Fibroblast of lung (primary cell): ENCODE measurements at regions not wholly inside any gene's neighbourhood (a gene's known extent, or its start where the extent isn't known, plus 50 kb on each side); places are given as distances from the start of the nearest gene placed in this dataset.

Experiments used
- DNase-seq, 2 donors: peaks; one replicate each; pipeline versions ENCODE4 v3.0.0 to v3.0.0-alpha.2; 2010; ENCODE audit warnings: low read depth in 2 of 2
- H2AFZ ChIP-seq: 2 replicates; pipeline ENCODE4 v1.5.1; 2012; ENCODE audit warnings: low read length, control low read depth, inconsistent platforms
- H3K27ac ChIP-seq: 2 replicates; pipeline ENCODE4 v1.5.1; 2011; ENCODE audit warnings: low read length, control low read depth; ENCODE audit not compliant: insufficient read depth
- H3K27me3 ChIP-seq: 2 replicates; pipeline ENCODE4 v1.5.1; 2011; ENCODE audit warnings: mild to moderate bottlenecking, low read length; ENCODE audit not compliant: control insufficient read depth, insufficient read depth
- H3K36me3 ChIP-seq: 2 replicates; pipeline ENCODE4 v1.5.1; 2011; ENCODE audit warnings: low read length; ENCODE audit not compliant: control insufficient read depth, insufficient read depth
- H3K4me1 ChIP-seq: 2 replicates; pipeline ENCODE4 v1.5.1; 2011; ENCODE audit warnings: low read length; ENCODE audit not compliant: control insufficient read depth, insufficient read depth; ENCODE audit errors: extremely low read depth
- H3K4me2 ChIP-seq: 2 replicates; pipeline ENCODE4 v1.5.1; 2011; ENCODE audit warnings: low read length, control low read depth; ENCODE audit not compliant: insufficient read depth; ENCODE audit errors: extremely low read depth
- H3K4me3 ChIP-seq, 4 experiments: fragments of 200-600 bp in 1 of 4; sonication (generic) in 1 of 4; replicated peaks in 1 of 4; 2 replicates each; pipeline ENCODE4 v1.5.1; 2011 to 2016; ENCODE audit warnings: low read length in 4 of 4, low read depth in 3 of 4, mild to moderate bottlenecking in 3 of 4, control low read depth in 2 of 4, inconsistent platforms in 1 of 4, mixed read lengths in 1 of 4; ENCODE audit not compliant: insufficient read depth in 1 of 4; ENCODE audit errors: control extremely low read depth in 1 of 4
- H3K79me2 ChIP-seq: 2 replicates; pipeline ENCODE4 v1.5.1; 2012; ENCODE audit warnings: mild to moderate bottlenecking, low read length, inconsistent platforms; ENCODE audit not compliant: control insufficient read depth, insufficient read depth
- H3K9ac ChIP-seq: 2 replicates; pipeline ENCODE4 v1.5.1; 2011; ENCODE audit warnings: mild to moderate bottlenecking, low read length, control low read depth; ENCODE audit not compliant: insufficient read depth
- H3K9me3 ChIP-seq: 2 replicates; pipeline ENCODE4 v1.5.1; 2012; ENCODE audit warnings: low read depth, low read length; ENCODE audit not compliant: control insufficient read depth, insufficient read depth
- H4K20me1 ChIP-seq: 2 replicates; pipeline ENCODE4 v1.5.1; 2011; ENCODE audit warnings: low read length; ENCODE audit not compliant: control insufficient read depth, insufficient read depth; ENCODE audit errors: extremely low read depth
- CTCF ChIP-seq, 2 donors: IDR thresholded peaks in 1 of 2; conservative IDR thresholded peaks in 1 of 2; 1 replicate in 1 of 2; 2 replicates in 1 of 2; pipeline ENCODE4 v1.5.1; 2011 to 2012; ENCODE audit warnings: low read length in 2 of 2, control low read depth in 1 of 2, inconsistent platforms in 1 of 2, low read depth in 1 of 2, mild to moderate bottlenecking in 1 of 2
- EZH2 ChIP-seq: IDR thresholded peaks from 2 replicates; pipeline ENCODE4 v1.5.1; 2012; ENCODE audit warnings: low read length, control low read depth, mild to moderate bottlenecking; ENCODE audit errors: missing control alignments

- H3K9ac ChIP-seq = no peak overlapping the region
- no peaks in the 10 kb centered on the region for H3K36me3 ChIP-seq
- H2AFZ ChIP-seq = no peak overlapping the region
- TF ChIP-seq EZH2 = no peak
- TF ChIP-seq CTCF (conservative IDR thresholded peaks at IDR 0.05 in 1 of 2, IDR thresholded peaks at IDR 0.05 in 1 of 2; ENCODE audit: low read depth in 1 of 2, low read length in 2 of 2) = no peak
- no peak overlapping the region for H3K27ac ChIP-seq
- no peaks in the 10 kb centered on the region for H4K20me1 ChIP-seq
- no peak overlapping the region for H3K4me2 ChIP-seq
- H3K79me2 ChIP-seq = no peaks in the 10 kb centered on the region
- no peak for DNase-seq
- H3K27me3 ChIP-seq = no peaks in the 10 kb centered on the region
- H3K4me3 ChIP-seq = no peak overlapping the region
- no peaks in the 10 kb centered on the region for H3K9me3 ChIP-seq
- no peaks in the 10 kb centered on the region for H3K4me1 ChIP-seq
These were observed 643.7 kb upstream of the ALCAM start for GRCh38 chr3:104723000-104723399.

- Histone ChIP-seq H3K79me2 (no peaks in the 10 kb centered on the region), H3K4me1 (no peaks in the 10 kb centered on the region), H3K4me2 (no peak overlapping the region), H3K9ac (no peak overlapping the region), H3K4me3 (no peak overlapping the region), H3K36me3 (no peaks in the 10 kb centered on the region), H4K20me1 (no peaks in the 10 kb centered on the region), H2AFZ (no peak overlapping the region), H3K27me3 (no peaks in the 10 kb centered on the region), H3K27ac (no peak overlapping the region), H3K9me3 (no peaks in the 10 kb centered on the region)
- DNase-seq = no peak
- TF ChIP-seq CTCF (conservative IDR thresholded peaks at IDR 0.05 in 1 of 2, IDR thresholded peaks at IDR 0.05 in 1 of 2; ENCODE audit: low read depth in 1 of 2, low read length in 2 of 2) = no peak
- TF ChIP-seq EZH2 = no peak
These were observed 635.6 kb upstream of the ALCAM start for GRCh38 chr3:104731074-104731473.

- Histone ChIP-seq H3K36me3 (no peaks in the 10 kb centered on the region), H3K9ac (no peak overlapping the region), H3K27ac (no peak overlapping the region), H3K4me2 (no peak overlapping the region), H3K79me2 (no peaks in the 10 kb centered on the region), H3K27me3 (no peaks in the 10 kb centered on the region), H3K9me3 (no peaks in the 10 kb centered on the region), H4K20me1 (no peaks in the 10 kb centered on the region), H2AFZ (no peak overlapping the region), H3K4me3 (no peak overlapping the region), H3K4me1 (no peaks in the 10 kb centered on the region)
- TF ChIP-seq CTCF (conservative IDR thresholded peaks at IDR 0.05 in 1 of 2, IDR thresholded peaks at IDR 0.05 in 1 of 2; ENCODE audit: low read depth in 1 of 2, low read length in 2 of 2) (no peak), EZH2 (no peak)
- no peak for DNase-seq
These were observed 632.1 kb upstream of the ALCAM start for GRCh38 chr3:104734627-104735026.
